HEK293 (cell line): ENCODE measurements at regions not wholly inside any gene's neighbourhood (a gene's known extent, or its start where the extent isn't known, plus 50 kb on each side); places are given as distances from the start of the nearest gene placed in this dataset.

ENCODE experiments used
- CTCF ChIA-PET: fragments of 350-600 bp; formaldehyde crosslinking; extraction: SDS; loops from one replicate; lab custom pipeline; 2021; ENCODE audit warnings: antibody characterized with exemption; lab: Yijun Ruan, JAX
- POLR2A ChIA-PET: fragments of 300-600 bp; formaldehyde crosslinking; extraction: SDS; loops from one replicate; lab custom pipeline; 2020; ENCODE audit warnings: antibody characterized with exemption, inconsistent platforms; lab: Yijun Ruan, JAX
- H3K27ac ChIP-seq: fragments of 200-500 bp; sonication (Bioruptor generic); 2 replicates; pipeline ENCODE4 v1.5.1; 2014; ENCODE audit warnings: low read depth, low read length, control low read depth, inconsistent platforms; ENCODE audit errors: extremely low read depth
- H3K36me3 ChIP-seq, 2 experiments: fragments of 200-500 bp in 1 of 2; sonication (Bioruptor generic) in 1 of 2; 1 replicate in 1 of 2; 2 replicates in 1 of 2; pipeline ENCODE4 v1.5.1; 2014 to 2017; ENCODE audit warnings: inconsistent platforms in 2 of 2, low read length in 2 of 2; ENCODE audit not compliant: control insufficient read depth in 2 of 2, insufficient read depth in 1 of 2
- H3K4me1 ChIP-seq: fragments of 200-500 bp; sonication (Bioruptor generic); 2 replicates; pipeline ENCODE4 v1.5.1; 2014; ENCODE audit warnings: mild to moderate bottlenecking, low read length, inconsistent platforms; ENCODE audit not compliant: control insufficient read depth, insufficient read depth
- H3K4me3 ChIP-seq: 2 replicates; pipeline ENCODE4 v1.5.1; 2011; ENCODE audit warnings: low read depth, mild to moderate bottlenecking, control low read depth, low read length, moderate library complexity
- H3K9me3 ChIP-seq: fragments of 200-500 bp; sonication (Bioruptor generic); 2 replicates; pipeline ENCODE4 v1.5.1; 2014; ENCODE audit warnings: low read depth, low read length, inconsistent platforms; ENCODE audit not compliant: control insufficient read depth, insufficient read depth
- OSR2 ChIP-seq: fragments of 450-650 bp; formaldehyde crosslinking; IDR thresholded peaks from 2 replicates; pipeline ENCODE4 v1.5.1; 2016; ENCODE audit warnings: missing biosample characterization, missing genetic modification characterization
- ZBTB20 ChIP-seq: fragments of 450-650 bp; formaldehyde crosslinking; IDR thresholded peaks from 2 replicates; pipeline ENCODE4 v1.5.1; 2016; ENCODE audit warnings: missing biosample characterization, missing genetic modification characterization
- ZBTB8A ChIP-seq: fragments of 450-650 bp; formaldehyde crosslinking; IDR thresholded peaks from 2 replicates; pipeline ENCODE4 v1.5.1; 2016; ENCODE audit warnings: missing biosample characterization, missing genetic modification characterization
- ZFP37 ChIP-seq: fragments of 450-650 bp; formaldehyde crosslinking; IDR thresholded peaks from 2 replicates; pipeline ENCODE4 v1.5.1; 2016; ENCODE audit warnings: missing biosample characterization, missing genetic modification characterization
- ZIC2 ChIP-seq: fragments of 450-650 bp; formaldehyde crosslinking; IDR thresholded peaks from 2 replicates; pipeline ENCODE4 v1.5.1; 2016; ENCODE audit warnings: missing biosample characterization, missing genetic modification characterization
- ZNF140 ChIP-seq: fragments of 450-650 bp; formaldehyde crosslinking; IDR thresholded peaks from 2 replicates; pipeline ENCODE4 v1.5.1; 2016; ENCODE audit warnings: missing biosample characterization, missing genetic modification characterization
- ZNF239 ChIP-seq: fragments of 450-650 bp; formaldehyde crosslinking; IDR thresholded peaks from 2 replicates; pipeline ENCODE4 v1.5.1; 2016; ENCODE audit warnings: missing biosample characterization, missing genetic modification characterization
- ZNF292 ChIP-seq: fragments of 450-650 bp; formaldehyde crosslinking; IDR thresholded peaks from 2 replicates; pipeline ENCODE4 v1.5.1; 2016; ENCODE audit warnings: low read depth, missing biosample characterization, missing genetic modification characterization, borderline replicate concordance
- ZNF335 ChIP-seq: fragments of 450-650 bp; formaldehyde crosslinking; conservative IDR thresholded peaks from 2 replicates; pipeline ENCODE4 v1.5.1; 2016; ENCODE audit warnings: missing biosample characterization, missing genetic modification characterization
- ZNF394 ChIP-seq: fragments of 450-650 bp; formaldehyde crosslinking; IDR thresholded peaks from 2 replicates; pipeline ENCODE4 v1.5.1; 2016; ENCODE audit warnings: missing biosample characterization, missing genetic modification characterization, mild to moderate bottlenecking, moderate library complexity, borderline replicate concordance
- ZNF404 ChIP-seq: fragments of 450-650 bp; formaldehyde crosslinking; IDR thresholded peaks from 2 replicates; pipeline ENCODE4 v1.5.1; 2017; ENCODE audit warnings: missing biosample characterization, missing genetic modification characterization
- ZNF510 ChIP-seq: fragments of 450-650 bp; formaldehyde crosslinking; IDR thresholded peaks from 2 replicates; pipeline ENCODE4 v1.5.1; 2018; ENCODE audit warnings: mild to moderate bottlenecking, missing genetic modification characterization, missing biosample characterization; ENCODE audit not compliant: insufficient replicate concordance
- ZNF623 ChIP-seq: fragments of 450-650 bp; formaldehyde crosslinking; IDR thresholded peaks from 2 replicates; pipeline ENCODE4 v1.5.1; 2016; ENCODE audit warnings: missing biosample characterization, missing genetic modification characterization
- ZNF664 ChIP-seq: fragments of 450-650 bp; formaldehyde crosslinking; IDR thresholded peaks from 2 replicates; pipeline ENCODE4 v1.5.1; 2016; ENCODE audit warnings: missing biosample characterization, missing genetic modification characterization
- ZNF777 ChIP-seq: fragments of 450-650 bp; formaldehyde crosslinking; IDR thresholded peaks from 2 replicates; pipeline ENCODE4 v1.5.1; 2017; ENCODE audit warnings: missing biosample characterization, missing genetic modification characterization, borderline replicate concordance
- TF ChIP-seq, protein P1 (sequence below): fragments of 450-650 bp; formaldehyde crosslinking; IDR thresholded peaks from 2 replicates; pipeline ENCODE4 v1.5.1; 2016; ENCODE audit warnings: missing biosample characterization, missing genetic modification characterization
- TF ChIP-seq, protein P2 (sequence below): fragments of 450-650 bp; formaldehyde crosslinking; IDR thresholded peaks from 2 replicates; pipeline ENCODE4 v1.5.1; 2016; ENCODE audit warnings: missing biosample characterization, missing genetic modification characterization
- TF ChIP-seq, protein P3 (sequence below): fragments of 450-650 bp; formaldehyde crosslinking; IDR thresholded peaks from 2 replicates; pipeline ENCODE4 v1.5.1; 2016; ENCODE audit warnings: missing biosample characterization, missing genetic modification characterization
- TF ChIP-seq, protein P4 (sequence below): fragments of 450-650 bp; formaldehyde crosslinking; IDR thresholded peaks from 2 replicates; pipeline ENCODE4 v1.5.1; 2016; ENCODE audit warnings: missing biosample characterization, missing genetic modification characterization
- TF ChIP-seq, protein P5 (sequence below): fragments of 450-650 bp; formaldehyde crosslinking; IDR thresholded peaks from 2 replicates; pipeline ENCODE4 v1.5.1; 2016; ENCODE audit warnings: missing biosample characterization, missing genetic modification characterization, low read depth

DNA sequence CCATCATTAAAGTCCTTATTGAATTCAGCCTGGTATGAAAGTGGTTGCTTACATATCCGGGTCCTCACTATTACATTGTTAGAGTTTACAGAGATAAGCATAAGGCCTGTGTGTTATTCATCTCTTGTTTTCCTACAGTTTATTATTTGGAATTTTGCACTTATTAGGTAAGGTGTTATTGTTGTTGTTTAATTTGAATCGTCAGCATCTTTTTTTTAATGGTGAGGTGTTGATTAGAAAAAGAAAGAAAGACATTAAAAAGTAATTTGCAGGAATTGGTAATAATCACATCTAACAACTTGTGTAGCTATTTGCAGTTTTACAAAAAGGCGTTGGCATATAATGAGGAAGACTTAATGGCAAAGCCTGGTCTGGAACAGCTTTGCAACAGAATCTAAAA, 158.6 kb downstream of the SAMD5 start:
- ChIA-PET POLR2A (no interaction called here), CTCF (interaction anchor here (1.1 kb wide), 1 partner anchor 158 kb away, joined by 4 read pairs; no protein-coding TSS in a partner anchor)
- TF ChIP-seq ZIC2 (no peak), ZBTB20 (tag by site-specific recombination) (no peak), ZNF394 (tag by site-specific recombination) (no peak), ZNF510 (tag by site-specific recombination) (no peak), ZBTB8A (no peak), ZNF664 (tag by site-specific recombination) (no peak), ZNF140 (no peak), OSR2 (no peak), ZNF292 (tag by site-specific recombination) (no peak), ZNF404 (no peak), ZNF239 (tag by site-specific recombination) (no peak), ZNF623 (tag by site-specific recombination) (no peak), ZNF777 (tag by site-specific recombination) (no peak), ZFP37 (no peak), ZNF335 (tag by site-specific recombination) (no peak)
- TF ChIP-seq, protein P1, sequence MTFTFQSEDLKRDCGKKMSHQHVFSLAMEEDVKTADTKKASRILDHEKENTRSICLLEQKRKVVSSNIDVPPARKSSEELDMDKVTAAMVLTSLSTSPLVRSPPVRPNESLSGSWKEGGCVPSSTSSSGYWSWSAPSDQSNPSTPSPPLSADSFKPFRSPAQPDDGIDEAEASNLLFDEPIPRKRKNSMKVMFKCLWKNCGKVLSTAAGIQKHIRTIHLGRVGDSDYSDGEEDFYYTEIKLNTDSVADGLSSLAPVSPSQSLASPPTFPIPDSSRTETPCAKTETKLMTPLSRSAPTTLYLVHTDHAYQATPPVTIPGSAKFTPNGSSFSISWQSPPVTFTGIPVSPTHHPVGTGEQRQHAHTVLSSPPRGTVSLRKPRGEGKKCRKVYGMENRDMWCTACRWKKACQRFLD (tag by site-specific recombination), result no peak
- TF ChIP-seq, protein P2, sequence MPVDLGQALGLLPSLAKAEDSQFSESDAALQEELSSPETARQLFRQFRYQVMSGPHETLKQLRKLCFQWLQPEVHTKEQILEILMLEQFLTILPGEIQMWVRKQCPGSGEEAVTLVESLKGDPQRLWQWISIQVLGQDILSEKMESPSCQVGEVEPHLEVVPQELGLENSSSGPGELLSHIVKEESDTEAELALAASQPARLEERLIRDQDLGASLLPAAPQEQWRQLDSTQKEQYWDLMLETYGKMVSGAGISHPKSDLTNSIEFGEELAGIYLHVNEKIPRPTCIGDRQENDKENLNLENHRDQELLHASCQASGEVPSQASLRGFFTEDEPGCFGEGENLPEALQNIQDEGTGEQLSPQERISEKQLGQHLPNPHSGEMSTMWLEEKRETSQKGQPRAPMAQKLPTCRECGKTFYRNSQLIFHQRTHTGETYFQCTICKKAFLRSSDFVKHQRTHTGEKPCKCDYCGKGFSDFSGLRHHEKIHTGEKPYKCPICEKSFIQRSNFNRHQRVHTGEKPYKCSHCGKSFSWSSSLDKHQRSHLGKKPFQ (tag by site-specific recombination), result no peak
- TF ChIP-seq, protein P3, sequence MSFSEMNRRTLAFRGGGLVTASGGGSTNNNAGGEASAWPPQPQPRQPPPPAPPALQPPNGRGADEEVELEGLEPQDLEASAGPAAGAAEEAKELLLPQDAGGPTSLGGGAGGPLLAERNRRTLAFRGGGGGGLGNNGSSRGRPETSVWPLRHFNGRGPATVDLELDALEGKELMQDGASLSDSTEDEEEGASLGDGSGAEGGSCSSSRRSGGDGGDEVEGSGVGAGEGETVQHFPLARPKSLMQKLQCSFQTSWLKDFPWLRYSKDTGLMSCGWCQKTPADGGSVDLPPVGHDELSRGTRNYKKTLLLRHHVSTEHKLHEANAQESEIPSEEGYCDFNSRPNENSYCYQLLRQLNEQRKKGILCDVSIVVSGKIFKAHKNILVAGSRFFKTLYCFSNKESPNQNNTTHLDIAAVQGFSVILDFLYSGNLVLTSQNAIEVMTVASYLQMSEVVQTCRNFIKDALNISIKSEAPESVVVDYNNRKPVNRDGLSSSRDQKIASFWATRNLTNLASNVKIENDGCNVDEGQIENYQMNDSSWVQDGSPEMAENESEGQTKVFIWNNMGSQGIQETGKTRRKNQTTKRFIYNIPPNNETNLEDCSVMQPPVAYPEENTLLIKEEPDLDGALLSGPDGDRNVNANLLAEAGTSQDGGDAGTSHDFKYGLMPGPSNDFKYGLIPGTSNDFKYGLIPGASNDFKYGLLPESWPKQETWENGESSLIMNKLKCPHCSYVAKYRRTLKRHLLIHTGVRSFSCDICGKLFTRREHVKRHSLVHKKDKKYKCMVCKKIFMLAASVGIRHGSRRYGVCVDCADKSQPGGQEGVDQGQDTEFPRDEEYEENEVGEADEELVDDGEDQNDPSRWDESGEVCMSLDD (tag by site-specific recombination), result no peak
- TF ChIP-seq, protein P4, sequence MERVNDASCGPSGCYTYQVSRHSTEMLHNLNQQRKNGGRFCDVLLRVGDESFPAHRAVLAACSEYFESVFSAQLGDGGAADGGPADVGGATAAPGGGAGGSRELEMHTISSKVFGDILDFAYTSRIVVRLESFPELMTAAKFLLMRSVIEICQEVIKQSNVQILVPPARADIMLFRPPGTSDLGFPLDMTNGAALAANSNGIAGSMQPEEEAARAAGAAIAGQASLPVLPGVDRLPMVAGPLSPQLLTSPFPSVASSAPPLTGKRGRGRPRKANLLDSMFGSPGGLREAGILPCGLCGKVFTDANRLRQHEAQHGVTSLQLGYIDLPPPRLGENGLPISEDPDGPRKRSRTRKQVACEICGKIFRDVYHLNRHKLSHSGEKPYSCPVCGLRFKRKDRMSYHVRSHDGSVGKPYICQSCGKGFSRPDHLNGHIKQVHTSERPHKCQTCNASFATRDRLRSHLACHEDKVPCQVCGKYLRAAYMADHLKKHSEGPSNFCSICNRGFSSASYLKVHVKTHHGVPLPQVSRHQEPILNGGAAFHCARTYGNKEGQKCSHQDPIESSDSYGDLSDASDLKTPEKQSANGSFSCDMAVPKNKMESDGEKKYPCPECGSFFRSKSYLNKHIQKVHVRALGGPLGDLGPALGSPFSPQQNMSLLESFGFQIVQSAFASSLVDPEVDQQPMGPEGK (tag by site-specific recombination), result no peak
- TF ChIP-seq, protein P5, sequence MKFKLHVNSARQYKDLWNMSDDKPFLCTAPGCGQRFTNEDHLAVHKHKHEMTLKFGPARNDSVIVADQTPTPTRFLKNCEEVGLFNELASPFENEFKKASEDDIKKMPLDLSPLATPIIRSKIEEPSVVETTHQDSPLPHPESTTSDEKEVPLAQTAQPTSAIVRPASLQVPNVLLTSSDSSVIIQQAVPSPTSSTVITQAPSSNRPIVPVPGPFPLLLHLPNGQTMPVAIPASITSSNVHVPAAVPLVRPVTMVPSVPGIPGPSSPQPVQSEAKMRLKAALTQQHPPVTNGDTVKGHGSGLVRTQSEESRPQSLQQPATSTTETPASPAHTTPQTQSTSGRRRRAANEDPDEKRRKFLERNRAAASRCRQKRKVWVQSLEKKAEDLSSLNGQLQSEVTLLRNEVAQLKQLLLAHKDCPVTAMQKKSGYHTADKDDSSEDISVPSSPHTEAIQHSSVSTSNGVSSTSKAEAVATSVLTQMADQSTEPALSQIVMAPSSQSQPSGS (tag by site-specific recombination), result no peak
- TF ChIP-seq, all 188 proteins: peak for 0
- Histone ChIP-seq H3K27ac (no peak overlapping the region), H3K4me1 (0 out of 2 replicates have a peak, but pooled peaks cover 3% of the 10 kb centered on the region), H3K9me3 (no peaks in the 10 kb centered on the region), H3K4me3 (no peak overlapping the region), H3K36me3 (no peaks in the 10 kb centered on the region)
